ENCODE measurements at regions not wholly inside any gene's neighbourhood (a gene's known extent, or its start where the extent isn't known, plus 50 kb on each side); places are given as distances from the start of the nearest gene placed in this dataset.

- no peaks in the 10 kb centered on the region for H3K79me2 ChIP-seq (replicated peaks; ENCODE audit: insufficient read depth)
- H3K27ac ChIP-seq (ENCODE audit: low read depth), result no peak overlapping the region
- Mint-ChIP-seq H3K27ac (no peak overlapping the region), H3K27me3 (ENCODE audit: insufficient read depth, low read depth, poor library complexity) (no peaks in the 10 kb centered on the region), H3K9me3 (peaks cover 7% of the 10 kb centered on the region; the same call in 2 of the 3 replicates), H3K4me1 (peaks cover 5% of the 10 kb centered on the region; the same call in 1 of the 3 replicates), H3K4me3 (no peak overlapping the region), H3K36me3 (ENCODE audit: low read depth) (peaks cover 3% of the 10 kb centered on the region; the same call in 1 of the 3 replicates)
- TF ChIP-seq, protein P1, sequence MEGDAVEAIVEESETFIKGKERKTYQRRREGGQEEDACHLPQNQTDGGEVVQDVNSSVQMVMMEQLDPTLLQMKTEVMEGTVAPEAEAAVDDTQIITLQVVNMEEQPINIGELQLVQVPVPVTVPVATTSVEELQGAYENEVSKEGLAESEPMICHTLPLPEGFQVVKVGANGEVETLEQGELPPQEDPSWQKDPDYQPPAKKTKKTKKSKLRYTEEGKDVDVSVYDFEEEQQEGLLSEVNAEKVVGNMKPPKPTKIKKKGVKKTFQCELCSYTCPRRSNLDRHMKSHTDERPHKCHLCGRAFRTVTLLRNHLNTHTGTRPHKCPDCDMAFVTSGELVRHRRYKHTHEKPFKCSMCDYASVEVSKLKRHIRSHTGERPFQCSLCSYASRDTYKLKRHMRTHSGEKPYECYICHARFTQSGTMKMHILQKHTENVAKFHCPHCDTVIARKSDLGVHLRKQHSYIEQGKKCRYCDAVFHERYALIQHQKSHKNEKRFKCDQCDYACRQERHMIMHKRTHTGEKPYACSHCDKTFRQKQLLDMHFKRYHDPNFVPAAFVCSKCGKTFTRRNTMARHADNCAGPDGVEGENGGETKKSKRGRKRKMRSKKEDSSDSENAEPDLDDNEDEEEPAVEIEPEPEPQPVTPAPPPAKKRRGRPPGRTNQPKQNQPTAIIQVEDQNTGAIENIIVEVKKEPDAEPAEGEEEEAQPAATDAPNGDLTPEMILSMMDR (conservative IDR thresholded peaks at IDR 0.05; ENCODE audit: low read depth in 2 of 2), result no peak
- TF ChIP-seq, protein P2, sequence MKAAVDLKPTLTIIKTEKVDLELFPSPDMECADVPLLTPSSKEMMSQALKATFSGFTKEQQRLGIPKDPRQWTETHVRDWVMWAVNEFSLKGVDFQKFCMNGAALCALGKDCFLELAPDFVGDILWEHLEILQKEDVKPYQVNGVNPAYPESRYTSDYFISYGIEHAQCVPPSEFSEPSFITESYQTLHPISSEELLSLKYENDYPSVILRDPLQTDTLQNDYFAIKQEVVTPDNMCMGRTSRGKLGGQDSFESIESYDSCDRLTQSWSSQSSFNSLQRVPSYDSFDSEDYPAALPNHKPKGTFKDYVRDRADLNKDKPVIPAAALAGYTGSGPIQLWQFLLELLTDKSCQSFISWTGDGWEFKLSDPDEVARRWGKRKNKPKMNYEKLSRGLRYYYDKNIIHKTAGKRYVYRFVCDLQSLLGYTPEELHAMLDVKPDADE (IDR thresholded peaks at IDR 0.05), result no peak
- TF ChIP-seq STAT1 (IDR thresholded peaks at IDR 0.05; ENCODE audit: unreplicated experiment) (no peak), POLR2AphosphoS5 (IDR thresholded peaks at IDR 0.05; ENCODE audit: low read depth) (no peak), EZH2 (IDR thresholded peaks at IDR 0.05; ENCODE audit: low read depth, unreplicated experiment) (no peak), ZNF331 (CRISPR knock-in tag; IDR thresholded peaks at IDR 0.05; ENCODE audit: low read depth) (no peak), ZNF114 (CRISPR knock-in tag; IDR thresholded peaks at IDR 0.05) (no peak)
- no peaks in the 10 kb centered on the region for H3K4me1 ChIP-seq (ENCODE audit: insufficient read depth)
- H3K9me2 ChIP-seq (ENCODE audit: insufficient read depth), result peaks cover 3% of the 10 kb centered on the region; the same call in 1 of the 2 replicates
- no peaks in the 10 kb centered on the region for H4K20me1 ChIP-seq (replicated peaks; ENCODE audit: insufficient read depth)
- ATAC-seq (no peak), DNase-seq (ENCODE audit: low spot score) (no peak)
- no peaks in the 10 kb centered on the region for H3K27me3 ChIP-seq (ENCODE audit: insufficient read depth)
- no peak overlapping the region for H3K4me2 ChIP-seq
- H3K4me3 ChIP-seq, result no peak overlapping the region
- no peaks in the 10 kb centered on the region for H3K36me3 ChIP-seq (ENCODE audit: insufficient read depth)
- H2AFZ ChIP-seq, result no peak overlapping the region
- no peaks in the 10 kb centered on the region for H3F3A ChIP-seq (replicated peaks; ENCODE audit: low read depth)
Measured at GRCh38 chr6:114514170-114514569, 171.3 kb upstream of the HS3ST5 start.

GRCh38 chr6:114471450-114471849, 128.6 kb upstream of the HS3ST5 start:
- Histone ChIP-seq H3K4me3 (no peak overlapping the region), H3K4me1 (ENCODE audit: insufficient read depth) (no peaks in the 10 kb centered on the region; the same call in 1 of the 2 replicates), H3F3A (replicated peaks; ENCODE audit: low read depth) (no peaks in the 10 kb centered on the region), H3K4me2 (no peak overlapping the region), H3K27ac (ENCODE audit: low read depth) (no peak overlapping the region), H3K36me3 (ENCODE audit: insufficient read depth) (no peaks in the 10 kb centered on the region), H3K9me2 (ENCODE audit: insufficient read depth) (no peaks in the 10 kb centered on the region), H4K20me1 (replicated peaks; ENCODE audit: insufficient read depth) (no peaks in the 10 kb centered on the region), H3K79me2 (replicated peaks; ENCODE audit: insufficient read depth) (no peaks in the 10 kb centered on the region), H2AFZ (no peak overlapping the region), H3K27me3 (ENCODE audit: insufficient read depth) (no peaks in the 10 kb centered on the region)
- H3K4me3 Mint-ChIP-seq, result no peak overlapping the region
- ATAC-seq (peak; percentile 86), DNase-seq (ENCODE audit: low spot score) (peak; percentile 62)
- no peaks in the 10 kb centered on the region for H3K27me3 Mint-ChIP-seq (ENCODE audit: insufficient read depth, low read depth, poor library complexity)
- no peaks in the 10 kb centered on the region; the same call in 2 of the 3 replicates for H3K9me3 Mint-ChIP-seq
- peaks cover 12% of the 10 kb centered on the region for H3K4me1 Mint-ChIP-seq
- peaks cover 3% of the 10 kb centered on the region; the same call in 2 of the 3 replicates for H3K36me3 Mint-ChIP-seq (ENCODE audit: low read depth)
- no peak overlapping the region for H3K27ac Mint-ChIP-seq
- no peak for TF ChIP-seq CREB1 (CRISPR knock-in tag; IDR thresholded peaks at IDR 0.05; ENCODE audit: low read depth)
- no peak for TF ChIP-seq ZNF114 (CRISPR knock-in tag; IDR thresholded peaks at IDR 0.05)
- no peak for TF ChIP-seq EZH2 (IDR thresholded peaks at IDR 0.05; ENCODE audit: low read depth, unreplicated experiment)
- no peak for TF ChIP-seq EZH2phosphoT487 (IDR thresholded peaks at IDR 0.05; ENCODE audit: unreplicated experiment)
- TF ChIP-seq ZNF462 (CRISPR knock-in tag; IDR thresholded peaks at IDR 0.05), result no peak
- TF ChIP-seq POLR2AphosphoS5 (IDR thresholded peaks at IDR 0.05; ENCODE audit: low read depth), result no peak
- TF ChIP-seq, protein P2 (IDR thresholded peaks at IDR 0.05), result no peak
- TF ChIP-seq JUNB (IDR thresholded peaks at IDR 0.05; ENCODE audit: unreplicated experiment), result no peak
- TF ChIP-seq NANOG (IDR thresholded peaks at IDR 0.05; ENCODE audit: borderline replicate concordance), result no peak

Data from GM23338 (cell line).